Activated T-helper 1 cell treated with anti-CD3 and anti-CD28 coated beads, Interleukin-2, amount 50 U/mL, for 16 hours (primary cell): ENCODE measurements at regions not wholly inside any gene's neighbourhood (a gene's known extent, or its start where the extent isn't known, plus 50 kb on each side); places are given as distances from the start of the nearest gene placed in this dataset.
"Not testable (repeated sequence)": the region's sequence is repeated elsewhere in the genome, so short reads cannot be mapped to it uniquely, and the experiment has no call there.

Experiments used
- DNase-seq, 2 donors: peaks; one replicate each; pipeline ENCODE4 v3.0.0-alpha.2; 2020; ENCODE audit warnings: low read depth in 1 of 2, low spot score in 1 of 2

GRCh38 chr10:83724471-83725241 is 414.7 kb upstream of the GHITM start:
- no peak for DNase-seq

GRCh38 chr10:83725567-83725966 is 413.7 kb upstream of the GHITM start:
- no peak for DNase-seq

- no peak for DNase-seq
These were observed 405.0 kb upstream of the GHITM start for GRCh38 chr10:83734278-83734677.

- DNase-seq, result no peak
These were observed 403.3 kb upstream of the GHITM start for GRCh38 chr10:83736008-83736407.

GRCh38 chr10:83750604-83751003 is 388.7 kb upstream of the GHITM start:
- no peak for DNase-seq

GRCh38 chr10:83753490-83753889 is 385.8 kb upstream of the GHITM start:
- DNase-seq, result no peak

- DNase-seq, result no peak
These were observed 384.5 kb upstream of the GHITM start for GRCh38 chr10:83754857-83755256.

GRCh38 chr10:83760142-83760541 is 379.2 kb upstream of the GHITM start:
- no peak for DNase-seq

GRCh38 chr10:83764666-83765065 is 374.6 kb upstream of the GHITM start:
- DNase-seq, result no peak

- no peak for DNase-seq
These were observed 373.6 kb upstream of the GHITM start for GRCh38 chr10:83765731-83766130.

- no peak for DNase-seq
These were observed 370.0 kb upstream of the GHITM start for GRCh38 chr10:83769281-83769820.

GRCh38 chr10:83786701-83787100 is 352.6 kb upstream of the GHITM start:
- DNase-seq, result not testable (repeated sequence)

GRCh38 chr10:83801983-83802382 is 337.3 kb upstream of the GHITM start:
- no peak for DNase-seq

GRCh38 chr10:83806717-83807116 is 332.6 kb upstream of the GHITM start:
- DNase-seq, result no peak

GRCh38 chr10:83809001-83809400 is 330.3 kb upstream of the GHITM start:
- no peak for DNase-seq

GRCh38 chr10:83816942-83817341 is 322.4 kb upstream of the GHITM start:
- no peak for DNase-seq

GRCh38 chr10:83817797-83818196 is 321.5 kb upstream of the GHITM start:
- no peak for DNase-seq

- DNase-seq, result no peak
These were observed 319.7 kb upstream of the GHITM start for GRCh38 chr10:83819609-83820008.

- DNase-seq, result no peak
These were observed 319.3 kb upstream of the GHITM start for GRCh38 chr10:83820033-83820432.

- no peak for DNase-seq
These were observed 315.2 kb upstream of the GHITM start for GRCh38 chr10:83824099-83824498.

- no peak for DNase-seq
These were observed 305.2 kb upstream of the GHITM start for GRCh38 chr10:83834096-83834495.

GRCh38 chr10:83835945-83836745 is 303.2 kb upstream of the GHITM start:
- DNase-seq, result no peak
